ENCODE measurements at regions not wholly inside any gene's neighbourhood (a gene's known extent, or its start where the extent isn't known, plus 50 kb on each side); places are given as distances from the start of the nearest gene placed in this dataset.
A peak's percentile ranks its signal among the peaks of the same experiment; 100 is the strongest.

GRCh38 chr5:155147222-155147621 is 133.7 kb downstream of the KIF4B start:
- POLR2A ChIA-PET, result no interaction called here
- in situ Hi-C loops (cut with HindIII; ENCODE audit: low pct_unique_long_range_greater_than_20kb, low sequenced_read_pairs), result no loop called here
- no peak for DNase-seq (ENCODE audit: low read depth, low spot score)
- BruUV-seq (replicated peaks), result no TSS peak
- Histone ChIP-seq H3K4me1 (ENCODE audit: control insufficient read depth, insufficient read depth, low read length) (no peaks in the 10 kb centered on the region), H3K27ac (ENCODE audit: low read length) (no peak overlapping the region), H3K36me3 (ENCODE audit: control insufficient read depth, insufficient read depth, low read length) (no peaks in the 10 kb centered on the region), H3K27me3 (ENCODE audit: control insufficient read depth, insufficient read depth, low read length) (peaks cover 4% of the 10 kb centered on the region; the same call in 1 of the 2 replicates), H3K9me3 (ENCODE audit: control insufficient read depth, insufficient read depth, low read depth, low read length) (no peaks in the 10 kb centered on the region), H3K4me3 (ENCODE audit: low read depth in 2 of 2, low read length in 2 of 2) (no peak overlapping the region)
- CTCF ChIA-PET, result no interaction called here
- TF ChIP-seq, protein P1, sequence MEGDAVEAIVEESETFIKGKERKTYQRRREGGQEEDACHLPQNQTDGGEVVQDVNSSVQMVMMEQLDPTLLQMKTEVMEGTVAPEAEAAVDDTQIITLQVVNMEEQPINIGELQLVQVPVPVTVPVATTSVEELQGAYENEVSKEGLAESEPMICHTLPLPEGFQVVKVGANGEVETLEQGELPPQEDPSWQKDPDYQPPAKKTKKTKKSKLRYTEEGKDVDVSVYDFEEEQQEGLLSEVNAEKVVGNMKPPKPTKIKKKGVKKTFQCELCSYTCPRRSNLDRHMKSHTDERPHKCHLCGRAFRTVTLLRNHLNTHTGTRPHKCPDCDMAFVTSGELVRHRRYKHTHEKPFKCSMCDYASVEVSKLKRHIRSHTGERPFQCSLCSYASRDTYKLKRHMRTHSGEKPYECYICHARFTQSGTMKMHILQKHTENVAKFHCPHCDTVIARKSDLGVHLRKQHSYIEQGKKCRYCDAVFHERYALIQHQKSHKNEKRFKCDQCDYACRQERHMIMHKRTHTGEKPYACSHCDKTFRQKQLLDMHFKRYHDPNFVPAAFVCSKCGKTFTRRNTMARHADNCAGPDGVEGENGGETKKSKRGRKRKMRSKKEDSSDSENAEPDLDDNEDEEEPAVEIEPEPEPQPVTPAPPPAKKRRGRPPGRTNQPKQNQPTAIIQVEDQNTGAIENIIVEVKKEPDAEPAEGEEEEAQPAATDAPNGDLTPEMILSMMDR (IDR thresholded peaks at IDR 0.05), result peak; percentile 12; the same call in 1 of the 2 replicates
- no peak for TF ChIP-seq REST (IDR thresholded peaks at IDR 0.05; ENCODE audit: insufficient read depth in 1 of 2, low read depth in 2 of 2, low read length in 1 of 2)
- no peak for ATAC-seq
- intact Hi-C loops (cut with micrococcal nuclease; ENCODE audit: unreplicated experiment), result no loop called here

DNA sequence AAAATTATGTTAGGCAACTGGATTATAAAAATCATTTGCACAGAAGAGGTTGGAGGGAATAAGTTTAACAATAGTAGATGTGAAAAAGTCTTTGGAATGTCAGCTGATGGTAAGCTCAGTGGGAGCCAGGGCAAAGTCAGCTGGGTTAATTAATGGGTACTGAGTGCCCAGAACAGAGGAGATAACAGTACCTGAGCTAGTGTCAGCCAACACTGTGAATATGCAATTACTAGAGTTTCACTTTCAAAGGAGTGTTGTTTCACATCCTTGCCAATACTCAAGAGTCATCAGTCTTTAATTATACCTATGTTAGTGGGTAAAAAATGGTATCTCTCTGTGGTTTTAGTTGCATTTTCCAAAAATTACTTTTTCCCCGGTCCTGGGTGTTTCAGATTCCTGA is 135.1 kb downstream of the KIF4B start:
- Histone ChIP-seq H3K27ac (ENCODE audit: low read length) (no peak overlapping the region), H3K4me3 (ENCODE audit: low read depth in 2 of 2, low read length in 2 of 2) (no peak overlapping the region), H3K9me3 (ENCODE audit: control insufficient read depth, insufficient read depth, low read depth, low read length) (no peaks in the 10 kb centered on the region), H3K27me3 (ENCODE audit: control insufficient read depth, insufficient read depth, low read length) (peaks cover 4% of the 10 kb centered on the region; the same call in 1 of the 2 replicates), H3K4me1 (ENCODE audit: control insufficient read depth, insufficient read depth, low read length) (no peaks in the 10 kb centered on the region), H3K36me3 (ENCODE audit: control insufficient read depth, insufficient read depth, low read length) (no peaks in the 10 kb centered on the region)
- BruUV-seq (replicated peaks), result no TSS peak
- in situ Hi-C loops (cut with HindIII; ENCODE audit: low pct_unique_long_range_greater_than_20kb, low sequenced_read_pairs) (no loop called here), intact Hi-C loops (cut with micrococcal nuclease; ENCODE audit: unreplicated experiment) (no loop called here)
- ChIA-PET POLR2A (no interaction called here), CTCF (no interaction called here)
- DNase-seq (ENCODE audit: low read depth, low spot score) (no peak), ATAC-seq (no peak)
- no peak for TF ChIP-seq POLR2AphosphoS5 (IDR thresholded peaks at IDR 0.05; ENCODE audit: low read depth, low read length)
- TF ChIP-seq, protein P1 (IDR thresholded peaks at IDR 0.05), result no peak
- no peak for TF ChIP-seq REST (IDR thresholded peaks at IDR 0.05; ENCODE audit: insufficient read depth in 1 of 2, low read depth in 2 of 2, low read length in 1 of 2)
- TF ChIP-seq SIN3A (IDR thresholded peaks at IDR 0.05; ENCODE audit: borderline replicate concordance, insufficient read depth, low read depth, low read length), result no peak
- TF ChIP-seq TCF7L2 (IDR thresholded peaks at IDR 0.05; ENCODE audit: low read depth, low read length), result no peak
